GM18868 (cell line): ENCODE measurements at regions not wholly inside any gene's neighbourhood (a gene's known extent, or its start where the extent isn't known, plus 50 kb on each side); places are given as distances from the start of the nearest gene placed in this dataset.
"Not testable (repeated sequence)": the region's sequence is repeated elsewhere in the genome, so short reads cannot be mapped to it uniquely, and the experiment has no call there.

Experiments used
- ATAC-seq: cut with Tn5 transposase; IDR thresholded peaks from one replicate; pipeline ENCODE4 v1.9.1; 2021; ENCODE audit warnings: mild to moderate bottlenecking, moderate library complexity; ENCODE audit not compliant: unreplicated experiment

- ATAC-seq = no peak
These were observed 105.1 kb downstream of the OXSM start for GRCh38 chr3:25895031-25895430.

- no peak for ATAC-seq
These were observed 105.6 kb downstream of the OXSM start for GRCh38 chr3:25895443-25895842.

- peak; percentile 88 for ATAC-seq
These were observed 107.1 kb downstream of the OXSM start for GRCh38 chr3:25897019-25897418.

DNA sequence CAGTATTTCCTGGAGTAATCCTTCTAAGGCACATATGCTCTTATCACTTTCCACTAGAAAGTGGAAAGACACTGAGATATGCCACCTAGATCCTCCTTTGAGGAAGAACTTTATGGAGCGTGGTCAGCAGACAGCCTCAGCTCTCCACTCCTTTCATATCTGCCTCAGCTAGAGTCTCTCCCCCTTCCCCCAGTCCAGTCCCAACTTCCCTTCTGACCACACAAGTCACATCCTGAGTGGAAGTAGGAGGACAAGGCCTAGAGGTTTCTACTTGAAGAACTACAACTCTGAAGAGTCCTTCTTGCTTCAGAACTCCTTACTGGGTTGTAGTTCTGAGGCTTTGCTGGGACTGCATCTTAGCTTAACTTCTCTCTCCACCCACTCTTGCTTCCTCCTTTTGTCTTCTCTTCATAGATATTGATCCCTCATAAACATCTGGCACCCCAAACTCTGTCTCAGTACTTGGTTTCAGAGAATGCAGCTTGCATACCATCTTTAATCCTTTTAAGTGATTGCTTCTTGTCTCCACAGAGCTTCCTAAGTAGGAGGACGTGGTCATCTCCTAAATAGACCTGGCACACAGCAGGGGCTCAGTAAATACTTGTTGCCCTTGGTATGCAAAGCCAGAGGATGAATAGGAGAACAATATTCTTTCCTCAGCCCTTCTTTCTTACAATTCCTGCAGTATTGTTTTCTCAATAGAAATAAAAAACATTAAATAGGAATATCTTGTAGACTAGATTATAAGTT, 109.6 kb downstream of the OXSM start:
- ATAC-seq = no peak

- no peak for ATAC-seq
These were observed 110.3 kb downstream of the OXSM start for GRCh38 chr3:25900161-25900560.

DNA sequence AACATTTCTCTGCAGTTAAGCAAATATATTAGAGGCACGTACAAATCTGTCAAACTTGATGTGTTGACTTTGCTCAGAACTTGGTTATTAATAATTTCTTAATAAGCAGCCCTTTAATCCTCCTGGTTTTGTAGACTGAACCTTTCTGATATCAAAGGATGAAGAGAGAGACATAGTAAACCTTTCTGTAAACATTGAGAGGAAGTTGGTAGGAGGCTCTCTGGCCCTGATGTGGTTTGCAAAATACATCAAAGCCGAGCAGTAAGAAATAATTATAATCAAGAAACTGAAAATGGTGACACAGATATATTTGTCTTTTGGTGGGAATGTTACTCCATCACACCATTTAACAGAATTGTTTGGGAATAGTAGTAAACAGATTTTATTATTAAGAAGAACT, 111.9 kb downstream of the OXSM start:
- ATAC-seq = no peak

- ATAC-seq = no peak
These were observed 112.7 kb downstream of the OXSM start for GRCh38 chr3:25902586-25902985.

GRCh38 chr3:25903371-25904129, 113.7 kb downstream of the OXSM start:
- no peak for ATAC-seq

DNA sequence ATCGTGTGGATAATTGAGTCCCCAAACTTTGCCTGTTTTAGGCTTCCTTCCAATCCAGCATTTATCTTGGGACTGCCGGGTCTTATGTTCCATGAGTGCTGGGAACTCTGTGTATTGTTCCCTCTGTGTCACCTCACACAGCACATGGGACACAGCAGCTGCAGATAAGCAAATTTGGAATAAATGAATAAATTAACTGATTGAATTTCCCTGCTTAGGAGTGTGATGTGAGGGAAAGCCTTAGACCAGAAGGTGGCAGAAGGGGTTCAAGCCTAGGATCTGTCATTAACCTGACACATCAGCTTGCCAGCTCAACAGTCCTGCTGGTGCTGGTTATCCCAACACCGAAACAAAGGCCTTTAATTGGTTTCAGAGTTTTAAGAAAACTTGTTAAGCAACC, 114.3 kb downstream of the OXSM start:
- ATAC-seq = no peak

DNA sequence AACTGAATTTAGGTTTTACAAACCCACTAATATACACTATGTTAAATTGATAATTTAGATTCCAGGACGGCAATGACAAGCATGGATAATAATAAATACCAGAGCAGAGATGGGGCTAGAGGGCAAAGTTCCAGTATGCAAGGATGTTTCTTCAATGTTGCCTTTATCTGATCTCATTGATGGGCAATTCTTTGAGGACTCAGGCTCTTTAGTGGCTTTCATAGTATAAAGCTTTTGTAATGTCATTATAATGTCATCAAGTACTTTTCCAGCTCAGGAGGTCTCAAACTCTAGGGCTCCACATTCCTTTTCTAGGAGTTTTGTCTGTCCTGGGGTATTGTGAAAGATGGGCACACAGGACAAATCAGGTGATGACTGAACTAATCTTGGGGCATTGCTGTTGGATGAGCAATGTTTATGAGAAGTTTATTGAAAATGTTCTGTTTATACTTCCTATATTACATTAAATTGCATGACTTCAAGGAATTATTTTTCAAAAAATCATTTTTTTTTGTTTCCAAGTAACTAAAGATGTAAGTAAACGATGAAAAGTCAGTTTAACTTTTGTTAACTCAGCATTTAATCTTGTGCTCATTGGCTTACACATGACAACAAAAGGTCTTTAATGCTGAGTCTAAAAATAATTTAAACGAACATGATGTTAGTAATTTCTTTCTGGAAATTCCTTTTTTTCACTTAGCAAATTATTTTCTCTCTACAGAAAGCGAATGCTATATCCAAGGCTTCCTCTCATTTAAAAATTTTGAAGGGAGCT, 116.4 kb downstream of the OXSM start:
- ATAC-seq = no peak

- ATAC-seq = no peak
These were observed 117.2 kb downstream of the OXSM start for GRCh38 chr3:25907081-25907480.

- no peak for ATAC-seq
These were observed 120.2 kb downstream of the OXSM start for GRCh38 chr3:25910105-25910504.

GRCh38 chr3:25910997-25911396, 121.1 kb downstream of the OXSM start:
- ATAC-seq = no peak

DNA sequence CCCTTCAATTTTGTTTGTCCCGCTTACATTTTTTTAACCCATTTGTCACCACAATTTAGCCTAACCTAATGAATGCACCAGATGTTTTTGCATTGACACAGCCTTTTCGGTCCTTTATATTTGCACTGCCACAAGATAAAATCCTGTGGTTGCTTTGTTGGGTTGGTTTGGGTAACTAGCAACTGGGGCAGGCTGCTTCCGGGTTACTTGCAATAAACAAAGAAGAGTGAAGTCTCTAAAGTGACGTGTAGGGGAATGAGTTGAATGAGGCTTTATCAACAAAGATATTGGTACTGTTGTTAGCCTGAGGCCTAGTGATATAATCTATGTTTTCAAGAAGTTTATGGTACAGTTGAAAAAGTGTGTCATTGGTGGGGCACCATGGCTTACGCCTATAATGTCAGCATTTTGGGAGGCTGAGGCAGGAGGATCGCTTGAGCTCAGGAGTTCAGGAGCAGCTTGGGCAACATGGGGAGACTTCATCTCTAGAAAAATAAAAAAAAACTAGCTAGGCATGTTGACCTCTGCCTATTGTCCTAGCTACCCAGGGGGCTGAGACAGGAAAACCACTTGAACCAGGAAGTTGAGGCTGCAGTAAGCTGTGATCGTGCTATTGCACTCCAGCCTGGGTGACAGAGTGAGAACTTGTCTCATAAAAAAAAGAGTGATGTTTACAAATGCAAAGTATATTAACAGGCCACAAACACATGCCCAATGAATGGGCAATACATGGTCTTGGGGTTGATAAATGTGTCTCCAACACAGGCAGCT, 121.8 kb downstream of the OXSM start:
- no peak for ATAC-seq

- ATAC-seq = no peak
These were observed 123.3 kb downstream of the OXSM start for GRCh38 chr3:25913179-25913578.

- no peak for ATAC-seq
These were observed 125.8 kb downstream of the OXSM start for GRCh38 chr3:25915673-25916072.

GRCh38 chr3:25916321-25916720, 126.4 kb downstream of the OXSM start:
- ATAC-seq = no peak

GRCh38 chr3:25931967-25932366, 142.1 kb downstream of the OXSM start:
- ATAC-seq = not testable (repeated sequence)

DNA sequence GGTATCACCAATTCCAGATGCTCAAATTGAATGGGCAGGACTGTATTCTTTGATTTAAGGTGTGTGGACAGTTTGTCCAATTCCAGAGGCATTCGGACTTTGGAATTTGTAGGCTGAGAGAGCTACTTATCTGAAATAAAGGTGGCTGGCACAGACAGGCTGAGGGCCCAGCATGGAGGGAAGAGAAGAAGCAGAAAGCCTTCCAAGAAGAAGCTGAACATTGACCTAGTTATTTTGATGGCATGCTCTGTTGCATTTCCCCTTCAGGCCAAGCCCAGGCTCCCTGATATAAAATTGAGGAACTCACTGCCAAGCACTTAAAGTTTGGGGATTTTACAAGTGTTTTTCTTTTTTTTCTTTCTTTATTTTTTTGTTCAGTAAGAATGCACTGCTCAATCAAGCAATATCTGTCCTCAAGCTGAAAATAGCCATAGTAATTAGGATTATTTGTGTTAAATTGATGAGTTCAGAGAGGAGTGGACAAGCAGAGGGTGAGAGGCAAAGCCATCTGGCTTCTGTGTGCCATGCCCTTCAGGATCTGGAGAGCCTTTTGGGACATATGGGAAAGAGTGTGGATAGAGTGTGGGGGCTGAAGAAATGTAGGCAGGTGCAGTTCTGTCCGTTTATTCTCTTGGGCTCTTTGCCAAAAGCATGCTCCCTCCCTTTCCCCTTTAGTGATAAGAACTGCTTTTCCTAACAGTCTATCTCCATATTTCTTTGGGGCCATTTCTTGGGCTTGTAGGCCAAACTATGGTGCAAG, 148.9 kb downstream of the OXSM start:
- no peak for ATAC-seq

DNA sequence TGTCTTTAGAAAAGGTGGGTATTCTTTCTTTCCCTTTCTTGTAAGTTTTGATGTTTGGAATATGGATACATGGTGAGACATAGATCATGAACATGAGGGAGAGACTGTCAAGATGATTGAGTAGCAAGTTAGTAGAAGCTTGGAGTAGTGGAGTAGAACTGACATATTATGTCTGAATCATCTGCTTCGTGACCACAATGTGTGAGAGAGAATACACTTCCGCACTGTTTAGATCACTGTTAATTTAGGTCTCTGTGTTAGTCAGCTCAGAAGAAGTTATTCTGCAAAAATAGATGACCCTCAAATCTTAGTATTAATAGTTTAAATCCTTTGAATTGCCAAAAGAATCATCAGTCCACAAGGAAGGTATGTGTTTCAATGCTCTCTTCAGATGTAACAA, 151.0 kb downstream of the OXSM start:
- no peak for ATAC-seq
